ENCODE measurements at regions not wholly inside any gene's neighbourhood (a gene's known extent, or its start where the extent isn't known, plus 50 kb on each side); places are given as distances from the start of the nearest gene placed in this dataset.

GRCh38 chr6:14031516-14031915 lies 86.1 kb upstream of the CD83 start:
- ATAC-seq: no peak

GRCh38 chr6:14035071-14035847 lies 82.3 kb upstream of the CD83 start:
- no peak for DNase-seq (ENCODE audit: low spot score)
- ATAC-seq: no peak

More at GRCh38 chr6:14031516-14031915, 86.1 kb upstream of the CD83 start:
- DNase-seq (ENCODE audit: low spot score): no peak

- DNase-seq (ENCODE audit: low spot score) (no peak), ATAC-seq (no peak)
These were observed 81.7 kb upstream of the CD83 start for GRCh38 chr6:14035874-14036273.

DNA sequence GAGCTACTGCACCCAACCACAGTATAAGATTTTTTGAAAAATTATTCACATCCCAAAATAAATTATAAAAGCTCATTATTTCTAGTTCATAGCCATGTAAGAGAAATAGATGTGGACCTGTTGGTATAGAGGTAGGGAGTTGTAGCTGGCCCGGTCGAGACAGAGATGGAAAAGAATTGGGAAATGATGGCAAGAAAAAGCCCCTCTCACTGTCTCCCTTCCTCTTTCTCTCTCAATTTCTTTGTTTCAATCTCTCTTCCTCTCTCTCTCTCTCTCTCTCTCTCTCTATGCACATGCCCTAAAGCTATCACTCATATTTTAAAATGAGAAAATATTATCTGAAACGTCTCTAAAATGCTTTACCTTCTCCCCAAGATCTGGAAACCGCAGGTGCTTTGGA lies 80.7 kb upstream of the CD83 start:
- DNase-seq (ENCODE audit: low spot score) (no peak), ATAC-seq (no peak)

DNA sequence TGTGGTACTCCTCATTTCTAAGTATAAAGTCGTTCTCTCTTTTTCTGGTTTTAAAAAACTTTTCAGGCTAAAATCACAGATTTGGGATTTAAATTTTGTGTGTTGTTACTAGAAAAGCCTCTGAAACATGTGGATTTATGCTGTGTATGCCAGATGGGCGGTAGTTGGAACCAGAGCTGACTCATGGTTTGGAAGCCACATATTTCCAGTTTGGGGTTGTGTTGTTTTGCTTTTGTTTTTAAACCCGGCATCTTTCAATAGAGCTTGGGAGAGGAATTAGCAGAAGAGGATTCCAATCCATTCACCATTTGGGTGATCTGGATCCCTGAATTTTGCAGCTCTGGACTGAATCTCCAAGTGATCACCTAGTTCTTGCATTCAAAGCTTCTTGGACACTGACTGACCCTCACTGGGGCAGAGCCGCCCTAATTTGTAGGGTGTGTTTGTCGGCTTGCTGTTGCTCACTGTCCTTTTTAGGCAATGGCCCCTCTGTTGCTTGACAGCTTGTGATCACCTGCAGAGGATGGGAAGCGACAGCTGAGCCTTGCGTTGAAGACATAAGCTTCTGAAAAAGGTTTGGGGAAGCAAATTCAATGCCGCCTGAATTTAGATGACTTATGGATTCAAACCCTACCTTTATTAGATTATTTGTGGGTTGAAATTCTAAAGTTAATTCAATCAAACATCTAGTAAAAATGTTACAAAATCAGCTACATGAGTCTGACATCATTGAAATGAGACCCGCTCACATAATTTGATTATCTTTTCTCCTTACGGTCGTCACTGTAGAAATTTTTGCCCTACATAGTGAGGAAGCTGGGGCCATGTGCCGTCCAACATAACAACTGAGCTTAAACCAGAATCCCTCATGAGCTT lies 79.9 kb upstream of the CD83 start:
- DNase-seq (ENCODE audit: low spot score) (no peak), ATAC-seq (no peak)

GRCh38 chr6:14038467-14039437 lies 78.8 kb upstream of the CD83 start:
- no peak for DNase-seq (ENCODE audit: low spot score)
- ATAC-seq: no peak

DNA sequence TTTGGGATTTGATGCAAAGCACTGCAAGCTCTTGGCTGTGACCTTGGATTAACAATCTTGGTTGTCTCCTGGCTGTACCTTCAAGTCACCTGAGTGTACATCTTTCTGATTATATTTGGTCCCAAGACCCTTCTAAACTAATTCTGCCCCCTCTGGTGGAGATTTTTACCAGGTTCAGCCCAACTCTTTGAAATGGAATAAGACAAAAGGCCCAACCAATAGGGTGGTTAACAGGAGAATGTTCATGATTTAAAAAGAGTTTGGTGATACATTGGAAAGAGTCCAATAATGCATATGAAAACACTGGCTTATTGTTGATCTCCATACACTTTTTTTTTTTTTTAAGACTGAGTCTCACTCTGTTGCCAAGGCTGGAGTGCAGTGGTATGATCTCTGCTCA lies 77.5 kb upstream of the CD83 start:
- no peak for ATAC-seq
- no peak for DNase-seq (ENCODE audit: low spot score)

DNA sequence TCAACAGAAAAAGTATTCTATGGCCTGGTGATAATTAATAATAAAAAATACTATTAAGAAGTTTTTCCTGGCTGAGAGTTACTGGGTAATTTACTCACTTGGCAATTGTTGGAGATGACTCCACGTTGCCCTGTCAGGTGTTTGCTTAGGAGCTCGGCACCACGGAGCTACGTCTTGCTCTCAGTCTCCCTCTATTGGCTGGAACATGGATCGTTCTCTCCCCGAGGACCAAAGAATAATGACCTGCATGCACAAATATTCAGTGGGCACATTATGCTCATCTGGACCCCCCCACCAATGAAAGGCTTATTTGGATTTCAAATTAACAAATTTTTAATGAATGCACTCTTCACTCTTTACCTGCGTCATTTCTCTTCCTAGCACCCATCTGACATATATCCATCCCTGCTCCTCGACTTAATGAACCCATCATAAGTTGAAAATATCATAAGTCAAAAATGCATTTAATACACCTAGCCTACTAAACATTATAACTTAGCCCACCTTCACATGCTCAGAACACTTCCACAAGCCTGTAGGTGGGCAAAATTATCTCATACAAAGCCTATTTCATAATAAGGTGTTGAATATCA lies 71.0 kb upstream of the CD83 start:
- ATAC-seq (peak; percentile 94), DNase-seq (ENCODE audit: low spot score) (no peak)

DNA sequence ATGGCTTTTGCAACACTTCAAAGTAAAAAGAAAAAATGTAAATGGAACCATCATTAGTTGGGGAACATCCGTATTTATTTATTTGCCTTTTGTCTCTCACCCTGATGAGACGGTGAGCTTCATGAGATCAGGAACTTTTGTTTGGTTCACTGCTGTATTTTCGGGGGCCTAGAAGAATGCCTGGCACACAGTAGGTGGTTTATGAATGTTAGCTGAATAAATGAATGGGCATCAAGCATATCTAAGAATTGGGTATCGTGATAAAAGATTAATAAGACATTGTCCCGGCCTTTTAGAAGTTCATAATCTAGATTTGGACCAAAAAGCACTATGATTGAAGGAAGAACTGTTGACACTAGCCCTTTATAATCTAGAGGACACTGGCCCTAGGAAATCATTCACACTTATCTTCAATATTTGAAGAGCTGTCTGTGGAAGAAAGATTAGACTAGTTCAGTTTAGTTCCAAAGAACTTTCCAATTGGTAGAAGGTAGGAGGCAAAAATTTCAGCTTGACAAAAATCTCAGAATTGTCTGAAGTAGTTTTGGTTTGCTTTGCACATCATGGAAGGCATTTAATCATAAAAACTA lies 70.3 kb upstream of the CD83 start:
- DNase-seq (ENCODE audit: low spot score) (no peak), ATAC-seq (no peak)

- DNase-seq (ENCODE audit: low spot score): no peak
- no peak for ATAC-seq
These were observed 68.7 kb upstream of the CD83 start for GRCh38 chr6:14048837-14049236.

DNA sequence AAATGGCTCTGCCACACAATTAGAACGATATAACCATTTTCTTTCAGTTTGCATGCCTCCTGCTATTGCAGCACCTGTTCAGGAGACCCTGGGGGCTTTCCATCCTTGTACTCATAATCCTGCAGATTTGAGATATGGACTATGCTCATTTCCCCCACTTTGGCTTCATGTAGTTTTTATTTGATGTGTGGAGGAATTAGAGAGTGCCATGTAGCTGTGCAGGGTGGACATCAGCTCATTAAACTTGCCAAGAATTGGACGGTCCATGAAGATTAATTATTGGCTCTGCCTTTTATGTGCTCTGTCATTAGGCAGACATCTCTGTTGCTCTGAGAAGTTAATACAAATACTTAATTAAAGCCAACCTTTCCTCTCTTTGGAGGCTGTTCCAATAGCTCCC lies 66.2 kb upstream of the CD83 start:
- no peak for ATAC-seq
- DNase-seq (ENCODE audit: low spot score): no peak

DNA sequence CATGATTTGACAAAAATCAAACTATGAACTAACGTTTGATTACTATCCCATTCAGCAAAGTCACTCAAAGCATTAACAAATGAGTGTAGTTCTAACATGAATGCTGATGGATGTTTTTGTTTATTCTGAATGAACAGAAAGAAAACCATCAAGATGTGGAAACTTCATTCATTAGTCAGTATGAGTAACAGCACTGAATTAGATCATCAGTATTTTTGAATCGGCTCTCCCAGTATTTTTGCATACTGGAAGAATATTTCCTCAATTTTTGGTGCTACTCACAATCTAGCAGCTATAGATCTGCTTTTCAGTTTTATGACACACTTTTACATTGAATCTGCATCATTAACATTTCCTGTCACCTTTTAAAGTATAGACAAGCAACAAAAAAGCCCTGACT lies 63.8 kb upstream of the CD83 start:
- ATAC-seq: no peak
- no peak for DNase-seq (ENCODE audit: low spot score)

GRCh38 chr6:14055541-14055940 lies 62.0 kb upstream of the CD83 start:
- ATAC-seq (no peak), DNase-seq (ENCODE audit: low spot score) (no peak)

GRCh38 chr6:14058029-14058695 lies 59.4 kb upstream of the CD83 start:
- ATAC-seq (no peak), DNase-seq (ENCODE audit: low spot score) (no peak)

DNA sequence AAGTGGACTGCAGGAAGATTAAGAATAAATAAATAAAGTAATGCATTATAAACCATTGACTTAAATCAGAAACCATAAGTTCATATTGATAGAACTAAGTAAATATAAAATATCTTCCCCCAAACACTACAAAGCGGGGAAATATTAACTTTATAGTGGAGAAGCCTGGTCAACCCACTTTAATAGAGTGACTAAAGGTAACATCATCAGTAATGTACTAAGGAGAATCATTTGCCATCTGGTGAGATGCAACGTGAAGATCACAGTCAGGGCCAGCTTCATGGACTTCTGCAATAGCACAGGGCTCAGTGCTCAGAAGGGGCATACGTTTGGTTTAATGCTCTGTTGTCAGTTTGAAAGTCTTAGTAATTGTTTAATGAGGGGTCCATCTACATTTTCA lies 58.8 kb upstream of the CD83 start:
- ATAC-seq (no peak), DNase-seq (ENCODE audit: low spot score) (no peak)

DNA sequence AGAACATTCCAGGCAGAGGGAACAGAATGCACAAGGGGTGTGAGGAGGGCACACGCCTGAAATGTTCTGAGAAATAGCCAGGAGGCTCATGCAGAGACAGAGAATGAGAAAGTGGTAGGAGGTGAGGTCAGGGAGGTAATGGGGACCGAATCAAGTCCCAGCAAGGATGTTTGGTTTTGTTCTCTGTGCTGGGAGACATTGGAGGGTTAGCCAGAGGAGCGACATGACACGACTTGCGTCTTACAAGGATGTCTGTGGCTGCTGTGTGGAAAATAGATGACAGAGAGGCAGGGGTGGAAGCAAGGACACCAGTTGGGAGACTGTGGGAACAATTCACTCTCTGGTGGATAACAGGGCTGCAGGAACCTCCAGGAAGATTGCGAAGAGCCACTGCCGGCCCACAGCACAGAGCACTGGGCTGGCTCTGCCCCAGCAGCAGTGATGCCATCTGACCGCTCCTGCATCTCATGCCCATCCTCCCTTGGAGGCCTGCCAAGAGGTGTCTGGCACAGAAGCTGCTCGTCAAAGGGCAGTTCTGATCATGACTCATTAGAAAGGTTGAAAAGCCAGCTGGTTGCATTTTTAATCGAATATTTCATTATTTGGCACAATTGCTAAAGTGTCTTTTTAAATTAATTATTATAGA lies 57.7 kb upstream of the CD83 start:
- peak; percentile 88 for DNase-seq (ENCODE audit: low spot score)
- peak; percentile 96 for ATAC-seq

- DNase-seq (ENCODE audit: low spot score) (no peak), ATAC-seq (peak; percentile 82)
These were observed 56.6 kb upstream of the CD83 start for GRCh38 chr6:14060971-14061370.

- ATAC-seq: no peak
- DNase-seq (ENCODE audit: low spot score): no peak
These were observed 55.9 kb upstream of the CD83 start for GRCh38 chr6:14061643-14062042.

- DNase-seq (ENCODE audit: low spot score): no peak
- ATAC-seq: no peak
These were observed 55.1 kb upstream of the CD83 start for GRCh38 chr6:14062345-14063029.

Data from left lobe of liver (tissue), 2 donors.